ENCODE measurements at regions not wholly inside any gene's neighbourhood (a gene's known extent, or its start where the extent isn't known, plus 50 kb on each side); places are given as distances from the start of the nearest gene placed in this dataset.
"Not testable (repeated sequence)": the region's sequence is repeated elsewhere in the genome, so short reads cannot be mapped to it uniquely, and the experiment has no call there.

DNA sequence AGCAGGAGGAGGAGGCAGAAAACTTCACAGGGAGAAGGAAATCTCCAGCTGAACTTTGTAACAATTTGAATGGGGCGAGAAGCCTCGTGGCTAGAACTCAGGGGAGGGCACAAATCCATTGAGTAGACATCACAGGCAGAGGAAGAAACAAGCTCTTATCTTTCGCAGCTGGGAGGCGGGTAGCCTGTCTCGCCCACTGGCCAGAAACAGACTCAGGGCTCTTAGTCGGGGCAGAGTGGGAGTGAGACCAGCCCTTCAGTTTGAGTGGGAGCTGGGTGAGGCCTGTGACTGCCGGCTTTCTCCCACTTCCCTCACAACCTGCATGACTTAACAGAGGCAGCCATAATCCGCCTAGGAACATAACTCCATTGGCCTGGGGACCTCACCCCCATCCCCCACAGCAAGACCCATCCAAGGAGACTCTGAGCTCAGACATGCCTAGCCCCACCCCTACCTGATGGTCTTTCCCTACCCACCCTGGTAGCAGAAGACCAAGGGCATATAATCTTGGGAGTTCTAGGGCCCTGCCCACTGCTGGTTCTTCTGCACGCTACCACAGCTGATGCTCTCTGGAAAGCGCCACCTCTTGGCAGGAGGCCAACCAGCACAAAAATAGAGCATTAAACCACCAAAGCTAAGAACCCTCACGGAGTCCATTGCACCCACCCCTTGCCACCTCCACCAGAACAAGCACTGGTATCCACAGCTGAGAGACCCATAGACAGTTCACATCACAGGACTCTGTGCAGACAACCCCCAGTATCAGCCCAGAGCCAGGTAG, 77.8 kb upstream of the LMNTD1 start:
- TF ChIP-seq, protein P1, sequence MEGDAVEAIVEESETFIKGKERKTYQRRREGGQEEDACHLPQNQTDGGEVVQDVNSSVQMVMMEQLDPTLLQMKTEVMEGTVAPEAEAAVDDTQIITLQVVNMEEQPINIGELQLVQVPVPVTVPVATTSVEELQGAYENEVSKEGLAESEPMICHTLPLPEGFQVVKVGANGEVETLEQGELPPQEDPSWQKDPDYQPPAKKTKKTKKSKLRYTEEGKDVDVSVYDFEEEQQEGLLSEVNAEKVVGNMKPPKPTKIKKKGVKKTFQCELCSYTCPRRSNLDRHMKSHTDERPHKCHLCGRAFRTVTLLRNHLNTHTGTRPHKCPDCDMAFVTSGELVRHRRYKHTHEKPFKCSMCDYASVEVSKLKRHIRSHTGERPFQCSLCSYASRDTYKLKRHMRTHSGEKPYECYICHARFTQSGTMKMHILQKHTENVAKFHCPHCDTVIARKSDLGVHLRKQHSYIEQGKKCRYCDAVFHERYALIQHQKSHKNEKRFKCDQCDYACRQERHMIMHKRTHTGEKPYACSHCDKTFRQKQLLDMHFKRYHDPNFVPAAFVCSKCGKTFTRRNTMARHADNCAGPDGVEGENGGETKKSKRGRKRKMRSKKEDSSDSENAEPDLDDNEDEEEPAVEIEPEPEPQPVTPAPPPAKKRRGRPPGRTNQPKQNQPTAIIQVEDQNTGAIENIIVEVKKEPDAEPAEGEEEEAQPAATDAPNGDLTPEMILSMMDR (IDR thresholded peaks at IDR 0.05), result not testable (repeated sequence)
- not testable (repeated sequence) for TF ChIP-seq POLR2AphosphoS5 (IDR thresholded peaks at IDR 0.05)
